Neural progenitor cell (in vitro differentiated cells): ENCODE measurements at regions not wholly inside any gene's neighbourhood (a gene's known extent, or its start where the extent isn't known, plus 50 kb on each side); places are given as distances from the start of the nearest gene placed in this dataset.

Experiments used
- CTCF ChIP-seq: fragments of 200-600 bp; sonication (generic); IDR thresholded peaks from 2 replicates; pipeline ENCODE4 v1.5.1; 2017; ENCODE audit warnings: antibody characterized with exemption, mild to moderate bottlenecking
- EZH2 ChIP-seq: fragments of 200-600 bp; sonication (generic); IDR thresholded peaks from 2 replicates; pipeline ENCODE4 v1.6.1; 2017; ENCODE audit warnings: antibody characterized with exemption, mild to moderate bottlenecking, moderate library complexity

- TF ChIP-seq CTCF (no peak), EZH2 (no peak)
These were observed 635.6 kb downstream of the TRAM1L1 start for GRCh38 chr4:116449764-116450163.
